ENCODE measurements at regions not wholly inside any gene's neighbourhood (a gene's known extent, or its start where the extent isn't known, plus 50 kb on each side); places are given as distances from the start of the nearest gene placed in this dataset.
"Not testable (repeated sequence)": the region's sequence is repeated elsewhere in the genome, so short reads cannot be mapped to it uniquely, and the experiment has no call there.

DNA sequence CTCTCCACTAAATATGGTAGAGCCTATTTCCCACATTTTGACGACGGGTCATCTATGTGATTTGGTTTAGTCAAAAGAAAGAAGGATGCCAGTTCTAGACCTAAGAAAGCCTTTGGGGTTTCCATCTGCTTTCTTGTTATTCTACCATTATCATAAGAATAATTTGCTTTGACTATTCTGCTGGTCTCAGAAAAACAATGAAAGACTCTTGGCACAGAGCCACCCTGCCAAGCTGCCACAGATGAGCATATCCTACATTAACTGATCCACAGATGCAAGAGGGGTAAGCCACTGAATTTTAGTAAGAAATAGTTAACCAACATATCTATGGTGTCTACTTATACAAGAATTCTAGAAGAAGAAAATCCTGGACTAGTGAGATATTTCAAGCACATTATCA is 158.6 kb upstream of the MAGI2 start:
- Mint-ChIP-seq H3K4me3 (no peak overlapping the region), H3K36me3 (no peaks in the 10 kb centered on the region), H3K4me1 (no peaks in the 10 kb centered on the region), H3K9me3 (peaks cover 7% of the 10 kb centered on the region), H3K27ac (no peak overlapping the region)
- no peak for ATAC-seq
- DNase-seq (ENCODE audit: low spot score in 2 of 2): no peak

- no peak for ATAC-seq
- DNase-seq (ENCODE audit: low spot score in 2 of 2): no peak
- Mint-ChIP-seq H3K4me1 (no peaks in the 10 kb centered on the region), H3K9me3 (peaks cover 13% of the 10 kb centered on the region), H3K27ac (no peak overlapping the region), H3K4me3 (no peak overlapping the region), H3K36me3 (no peaks in the 10 kb centered on the region)
Measured at GRCh38 chr7:79610748-79611304, 157.4 kb upstream of the MAGI2 start.

- no peak for DNase-seq (ENCODE audit: low spot score in 2 of 2)
Measured at GRCh38 chr7:79610313-79610712, 156.8 kb upstream of the MAGI2 start.

GRCh38 chr7:79608005-79608404 is 154.5 kb upstream of the MAGI2 start:
- Mint-ChIP-seq H3K4me1 (no peaks in the 10 kb centered on the region), H3K4me3 (no peak overlapping the region), H3K9me3 (peaks cover 13% of the 10 kb centered on the region), H3K36me3 (no peaks in the 10 kb centered on the region), H3K27ac (no peak overlapping the region)
- ATAC-seq: no peak
- DNase-seq (ENCODE audit: low spot score in 2 of 2): no peak

More at GRCh38 chr7:79610313-79610712, 156.8 kb upstream of the MAGI2 start:
- Mint-ChIP-seq H3K4me1 (no peaks in the 10 kb centered on the region), H3K27ac (no peak overlapping the region), H3K36me3 (no peaks in the 10 kb centered on the region), H3K4me3 (no peak overlapping the region), H3K9me3 (peaks cover 13% of the 10 kb centered on the region)
- ATAC-seq: no peak

DNA sequence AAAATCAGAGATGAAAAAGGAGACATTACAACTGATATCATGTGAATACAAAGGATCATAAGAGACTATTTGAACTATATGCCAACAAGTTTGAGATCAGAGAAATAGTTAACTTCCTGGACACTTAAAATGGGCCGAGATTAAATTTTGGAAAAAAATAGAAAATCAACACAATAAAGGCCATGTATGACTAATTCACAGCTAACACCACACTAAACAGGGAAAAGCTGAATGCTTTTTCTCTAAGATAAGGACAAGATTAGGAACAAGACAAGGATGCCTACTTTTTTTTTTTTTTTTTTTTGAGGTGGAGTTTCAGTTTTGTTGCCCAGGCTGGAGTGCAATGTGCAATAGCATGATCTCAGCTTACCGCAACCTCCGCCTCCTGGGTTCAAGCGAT is 151.4 kb upstream of the MAGI2 start:
- no peak overlapping the region for H3K27ac Mint-ChIP-seq
- no peaks in the 10 kb centered on the region for H3K36me3 Mint-ChIP-seq
- ATAC-seq (no peak), DNase-seq (ENCODE audit: low spot score in 2 of 2) (no peak)
- H3K9me3 Mint-ChIP-seq: peaks cover 11% of the 10 kb centered on the region
- no peaks in the 10 kb centered on the region for H3K4me1 Mint-ChIP-seq
- H3K4me3 Mint-ChIP-seq: no peak overlapping the region

DNA sequence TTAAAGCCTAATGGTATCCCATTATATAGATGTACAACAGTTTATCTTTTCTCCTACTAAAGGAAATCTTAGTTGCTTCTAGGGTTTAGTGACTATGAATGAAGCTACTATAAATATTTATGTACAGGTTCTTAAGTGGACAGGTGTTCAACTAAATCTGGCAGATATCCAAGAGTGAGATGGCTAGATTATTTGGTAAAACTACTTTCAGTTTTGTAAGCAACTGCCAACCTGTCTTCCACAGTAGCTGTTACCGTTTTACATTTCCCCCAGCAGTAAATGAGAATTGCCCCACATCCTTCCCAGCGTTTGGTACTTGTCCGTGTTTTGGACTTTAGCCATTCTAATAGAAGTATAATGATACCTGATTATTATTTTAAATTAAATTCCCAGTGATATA is 144.9 kb upstream of the MAGI2 start:
- Mint-ChIP-seq H3K9me3 (peaks cover 11% of the 10 kb centered on the region), H3K36me3 (no peaks in the 10 kb centered on the region), H3K4me1 (no peaks in the 10 kb centered on the region), H3K27ac (no peak overlapping the region), H3K4me3 (no peak overlapping the region)
- ATAC-seq: no peak
- DNase-seq (ENCODE audit: low spot score in 2 of 2): no peak

GRCh38 chr7:79594671-79595070 is 141.2 kb upstream of the MAGI2 start:
- not testable (repeated sequence) for H3K4me3 Mint-ChIP-seq, H3K4me1 Mint-ChIP-seq

DNA sequence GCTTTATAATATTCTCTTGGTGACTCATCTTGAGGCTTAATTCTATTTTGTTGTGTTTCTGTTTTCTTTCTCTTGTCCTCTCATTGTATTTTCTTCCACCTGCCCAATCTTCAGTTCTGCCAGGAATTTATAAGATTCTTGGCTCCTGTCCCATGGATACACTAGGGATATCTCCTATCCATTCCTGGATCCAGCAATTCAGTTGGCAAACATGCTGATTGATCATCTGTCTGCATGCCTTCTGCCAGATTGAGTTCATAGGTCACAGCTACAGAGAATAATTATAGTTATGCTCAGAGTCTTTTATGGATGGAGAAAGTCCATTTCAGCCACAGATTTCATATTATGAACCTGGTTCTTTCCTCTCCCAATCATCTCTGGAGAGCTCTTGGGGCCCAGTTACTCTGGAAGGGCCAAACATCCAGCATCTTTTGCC is 140.4 kb upstream of the MAGI2 start:
- H3K4me3 Mint-ChIP-seq: no peak overlapping the region
- no peak for DNase-seq (ENCODE audit: low spot score in 2 of 2)

More at GRCh38 chr7:79594671-79595070, 141.2 kb upstream of the MAGI2 start:
- DNase-seq (ENCODE audit: low spot score in 2 of 2); H3K27ac Mint-ChIP-seq; ATAC-seq; H3K36me3 Mint-ChIP-seq: not testable (repeated sequence)
- peaks cover 12% of the 10 kb centered on the region for H3K9me3 Mint-ChIP-seq

DNA sequence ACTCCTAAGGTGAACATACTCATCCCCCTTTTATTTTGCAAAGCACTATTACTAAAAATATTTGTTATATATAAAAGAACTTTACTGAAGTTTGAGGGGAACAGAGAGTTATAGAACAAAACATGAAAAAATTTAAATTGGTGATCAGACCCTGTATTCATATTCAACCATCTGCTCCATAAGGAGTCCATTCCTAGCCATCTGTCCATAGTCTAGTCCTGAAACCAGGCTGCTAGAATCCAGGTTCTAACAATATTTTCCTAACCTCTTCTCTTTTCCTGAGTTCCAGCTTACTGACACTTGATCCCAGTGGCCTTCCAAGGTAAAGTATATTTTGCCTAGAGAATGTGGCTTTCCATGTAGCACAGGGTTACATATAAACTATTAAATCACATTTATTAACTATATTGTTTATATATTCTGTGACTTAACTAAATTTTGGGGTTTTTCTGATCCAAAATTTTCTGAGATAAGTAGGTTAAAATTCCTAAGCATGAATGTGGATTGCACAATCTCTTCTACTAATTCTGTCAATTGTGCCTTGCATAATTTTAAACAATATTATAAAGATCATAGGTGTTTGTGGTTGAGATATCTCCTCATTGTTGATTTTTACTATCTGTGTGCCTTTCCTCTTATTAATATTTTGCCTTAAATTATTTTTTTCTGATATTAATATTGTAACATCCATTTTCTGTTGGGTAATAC is 137.6 kb upstream of the MAGI2 start:
- Mint-ChIP-seq H3K9me3 (peaks cover 6% of the 10 kb centered on the region), H3K4me1 (no peaks in the 10 kb centered on the region), H3K36me3 (no peaks in the 10 kb centered on the region), H3K4me3 (no peak overlapping the region), H3K27ac (no peak overlapping the region)
- no peak for DNase-seq (ENCODE audit: low spot score in 2 of 2)
- ATAC-seq: no peak

More for the DNA sequence above, 140.4 kb upstream of the MAGI2 start:
- Mint-ChIP-seq H3K36me3 (no peaks in the 10 kb centered on the region), H3K27ac (no peak overlapping the region), H3K9me3 (peaks cover 9% of the 10 kb centered on the region), H3K4me1 (no peaks in the 10 kb centered on the region)
- no peak for ATAC-seq

DNA sequence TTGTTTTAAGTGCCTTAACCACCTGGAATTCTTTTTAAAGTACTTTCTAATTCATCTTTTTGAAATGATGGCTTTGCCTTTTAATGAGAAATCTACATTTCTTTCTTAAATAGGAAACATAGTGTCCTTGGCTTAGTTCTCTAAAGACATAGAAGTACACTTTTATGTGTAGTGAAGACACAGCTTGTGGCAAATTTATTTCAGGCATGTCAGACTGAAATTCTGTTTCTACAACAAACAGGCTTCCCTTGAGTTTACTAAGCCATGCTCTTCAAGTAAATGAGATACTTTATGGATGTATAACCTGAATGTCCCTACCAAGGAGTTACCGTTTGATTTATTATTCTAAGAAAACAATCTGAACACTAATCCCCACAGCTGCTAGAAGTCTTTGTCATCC is 136.9 kb upstream of the MAGI2 start:
- DNase-seq (ENCODE audit: low spot score in 2 of 2) (no peak), ATAC-seq (no peak)
- no peaks in the 10 kb centered on the region for H3K4me1 Mint-ChIP-seq
- peaks cover 6% of the 10 kb centered on the region for H3K9me3 Mint-ChIP-seq
- no peaks in the 10 kb centered on the region for H3K36me3 Mint-ChIP-seq
- H3K27ac Mint-ChIP-seq: no peak overlapping the region
- H3K4me3 Mint-ChIP-seq: no peak overlapping the region

DNA sequence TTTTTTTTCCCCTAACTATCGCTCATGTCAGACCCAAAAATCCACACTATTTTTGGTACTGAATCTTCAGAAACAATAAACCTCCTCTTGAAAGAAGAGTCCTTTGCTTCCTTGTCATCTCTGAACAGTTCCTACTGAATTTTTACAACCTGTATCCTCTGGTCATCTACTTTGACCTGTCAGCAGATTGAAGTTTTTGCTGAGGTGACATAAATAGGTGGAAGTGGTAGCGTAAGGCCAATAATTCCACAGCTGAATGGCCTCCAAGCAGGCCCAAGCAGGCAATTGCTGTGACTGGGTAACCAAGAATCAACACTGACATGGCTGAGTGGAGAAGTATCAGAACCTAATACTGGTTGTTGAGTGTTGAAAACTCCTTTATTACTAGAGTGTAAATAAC is 117.4 kb upstream of the MAGI2 start:
- DNase-seq (ENCODE audit: low spot score in 2 of 2): no peak
- no peak for ATAC-seq
- no peaks in the 10 kb centered on the region for H3K4me1 Mint-ChIP-seq
- H3K27ac Mint-ChIP-seq: no peak overlapping the region
- H3K4me3 Mint-ChIP-seq: no peak overlapping the region
- H3K36me3 Mint-ChIP-seq: no peaks in the 10 kb centered on the region
- H3K9me3 Mint-ChIP-seq: peaks cover 18% of the 10 kb centered on the region

- no peak overlapping the region for H3K4me3 Mint-ChIP-seq
- H3K27ac Mint-ChIP-seq: no peak overlapping the region
- no peak for ATAC-seq
- H3K36me3 Mint-ChIP-seq: no peaks in the 10 kb centered on the region
- H3K9me3 Mint-ChIP-seq: peaks cover 19% of the 10 kb centered on the region
- no peak for DNase-seq (ENCODE audit: low spot score in 2 of 2)
- H3K4me1 Mint-ChIP-seq: no peaks in the 10 kb centered on the region
Measured at GRCh38 chr7:79563821-79564522, 110.5 kb upstream of the MAGI2 start.

GRCh38 chr7:79555571-79555970 is 102.1 kb upstream of the MAGI2 start:
- no peak for DNase-seq (ENCODE audit: low spot score in 2 of 2)

GRCh38 chr7:79553811-79554555 is 100.5 kb upstream of the MAGI2 start:
- H3K4me3 Mint-ChIP-seq: no peak overlapping the region
- no peak for DNase-seq (ENCODE audit: low spot score in 2 of 2)
- no peak for ATAC-seq
- H3K9me3 Mint-ChIP-seq: peaks cover 10% of the 10 kb centered on the region
- H3K36me3 Mint-ChIP-seq: no peaks in the 10 kb centered on the region
- no peaks in the 10 kb centered on the region for H3K4me1 Mint-ChIP-seq
- no peak overlapping the region for H3K27ac Mint-ChIP-seq

More at GRCh38 chr7:79555571-79555970, 102.1 kb upstream of the MAGI2 start:
- no peak overlapping the region for H3K4me3 Mint-ChIP-seq
- ATAC-seq: no peak
- no peaks in the 10 kb centered on the region for H3K36me3 Mint-ChIP-seq
- peaks cover 13% of the 10 kb centered on the region for H3K9me3 Mint-ChIP-seq
- no peaks in the 10 kb centered on the region for H3K4me1 Mint-ChIP-seq
- no peak overlapping the region for H3K27ac Mint-ChIP-seq

- DNase-seq (ENCODE audit: low spot score in 2 of 2) (no peak), ATAC-seq (no peak)
- Mint-ChIP-seq H3K4me1 (no peaks in the 10 kb centered on the region), H3K36me3 (no peaks in the 10 kb centered on the region), H3K9me3 (peaks cover 7% of the 10 kb centered on the region), H3K4me3 (no peak overlapping the region), H3K27ac (no peak overlapping the region)
Measured at GRCh38 chr7:79552463-79552862, 99.0 kb upstream of the MAGI2 start.

Measured in stimulated activated effector memory CD8-positive, alpha-beta T cell treated with anti-CD3 and anti-CD28 coated beads, Interleukin-12 subunit alpha, Interleukin-12 subunit beta, amount 100 ng/mL, for 72 hours (primary cell).